GM20000 (cell line): ENCODE measurements at regions not wholly inside any gene's neighbourhood (a gene's known extent, or its start where the extent isn't known, plus 50 kb on each side); places are given as distances from the start of the nearest gene placed in this dataset.

Source experiments
- DNase-seq: peaks from one replicate; pipeline ENCODE4 v3.0.0; 2012; ENCODE audit warnings: low spot score
- TF ChIP-seq, protein P1 (sequence below): IDR thresholded peaks from 2 replicates; pipeline ENCODE4 v1.5.1; 2012; ENCODE audit warnings: mild to moderate bottlenecking, control low read depth; ENCODE audit errors: extremely low read depth, missing control alignments

GRCh38 chr16:52386694-52387093, 160.2 kb downstream of the TOX3 start:
- no peak for DNase-seq
- TF ChIP-seq, protein P1, sequence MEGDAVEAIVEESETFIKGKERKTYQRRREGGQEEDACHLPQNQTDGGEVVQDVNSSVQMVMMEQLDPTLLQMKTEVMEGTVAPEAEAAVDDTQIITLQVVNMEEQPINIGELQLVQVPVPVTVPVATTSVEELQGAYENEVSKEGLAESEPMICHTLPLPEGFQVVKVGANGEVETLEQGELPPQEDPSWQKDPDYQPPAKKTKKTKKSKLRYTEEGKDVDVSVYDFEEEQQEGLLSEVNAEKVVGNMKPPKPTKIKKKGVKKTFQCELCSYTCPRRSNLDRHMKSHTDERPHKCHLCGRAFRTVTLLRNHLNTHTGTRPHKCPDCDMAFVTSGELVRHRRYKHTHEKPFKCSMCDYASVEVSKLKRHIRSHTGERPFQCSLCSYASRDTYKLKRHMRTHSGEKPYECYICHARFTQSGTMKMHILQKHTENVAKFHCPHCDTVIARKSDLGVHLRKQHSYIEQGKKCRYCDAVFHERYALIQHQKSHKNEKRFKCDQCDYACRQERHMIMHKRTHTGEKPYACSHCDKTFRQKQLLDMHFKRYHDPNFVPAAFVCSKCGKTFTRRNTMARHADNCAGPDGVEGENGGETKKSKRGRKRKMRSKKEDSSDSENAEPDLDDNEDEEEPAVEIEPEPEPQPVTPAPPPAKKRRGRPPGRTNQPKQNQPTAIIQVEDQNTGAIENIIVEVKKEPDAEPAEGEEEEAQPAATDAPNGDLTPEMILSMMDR: no peak

DNA sequence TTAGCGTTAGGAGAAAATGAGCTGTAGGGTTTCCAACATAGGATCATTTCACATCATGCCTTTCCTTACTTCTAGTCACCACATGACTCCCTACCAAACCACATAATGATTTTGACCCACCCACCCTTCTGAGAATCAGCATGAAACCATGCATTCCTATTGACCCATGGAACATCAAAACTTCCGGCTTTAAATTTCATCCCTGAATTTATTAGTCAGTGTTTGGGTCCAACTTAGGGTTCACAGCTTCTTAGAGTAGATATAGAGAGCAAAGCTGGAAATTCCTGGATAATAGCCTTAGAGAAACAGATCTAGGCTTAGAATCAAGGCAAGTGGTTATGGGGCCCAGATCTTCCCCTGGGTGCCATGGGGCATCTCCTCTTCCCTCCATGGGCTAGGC, 162.6 kb downstream of the TOX3 start:
- TF ChIP-seq, protein P1: no peak
- DNase-seq: no peak

DNA sequence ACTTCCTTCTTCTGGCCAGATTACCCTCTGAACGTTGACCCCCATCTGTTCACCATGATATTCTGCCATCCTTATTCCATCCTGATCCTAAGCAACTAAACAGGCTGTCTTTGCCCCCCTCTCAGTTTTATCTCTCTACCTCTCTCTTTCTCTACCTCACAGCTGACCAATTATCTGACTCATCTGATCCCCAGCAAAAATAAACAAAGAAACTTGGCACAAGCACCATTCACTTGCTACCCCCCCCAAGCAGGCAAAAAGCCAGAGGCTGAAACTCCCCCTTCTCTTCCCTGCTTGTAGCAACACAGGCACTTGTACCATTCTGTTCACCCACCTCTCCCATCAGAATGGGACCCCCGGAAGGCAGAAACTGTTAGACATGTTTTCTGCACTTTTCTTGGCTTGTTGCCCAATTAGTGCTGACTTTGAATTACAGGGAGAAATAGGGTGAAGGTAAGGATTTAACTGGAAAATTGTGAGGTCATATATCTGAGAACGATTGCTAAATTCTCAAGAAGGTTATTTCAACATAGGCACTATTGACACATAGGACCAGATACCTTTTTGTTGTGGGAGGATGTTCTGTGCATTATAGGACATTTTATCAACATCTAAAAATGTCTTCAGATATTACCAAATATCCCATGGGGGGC, 163.2 kb downstream of the TOX3 start:
- no peak for DNase-seq
- TF ChIP-seq, protein P1: no peak

DNA sequence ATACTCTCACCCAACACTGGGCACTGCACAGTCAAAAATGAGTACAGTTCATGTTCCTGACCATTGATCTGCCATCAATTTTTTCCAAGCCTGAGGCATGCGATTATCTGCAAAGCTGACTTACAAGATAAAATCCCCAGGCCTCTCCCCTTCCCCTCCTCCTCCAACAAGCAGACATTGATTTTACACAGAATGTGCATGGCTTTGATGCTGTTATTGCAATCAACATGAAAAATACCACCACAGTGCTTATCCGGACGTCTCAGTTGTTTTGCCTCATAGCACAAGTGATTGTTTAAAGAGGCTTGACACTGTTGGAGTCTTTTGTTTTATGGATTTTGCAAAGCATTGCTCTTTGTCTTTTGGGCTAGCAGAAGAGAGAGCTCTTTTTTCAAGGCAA, 163.8 kb downstream of the TOX3 start:
- TF ChIP-seq, protein P1: no peak
- no peak for DNase-seq

- TF ChIP-seq, protein P1: no peak
- DNase-seq: no peak
Observed at GRCh38 chr16:52379551-52379950, 167.4 kb downstream of the TOX3 start.

GRCh38 chr16:52376676-52377280, 170.2 kb downstream of the TOX3 start:
- TF ChIP-seq, protein P1: no peak
- DNase-seq: no peak

DNA sequence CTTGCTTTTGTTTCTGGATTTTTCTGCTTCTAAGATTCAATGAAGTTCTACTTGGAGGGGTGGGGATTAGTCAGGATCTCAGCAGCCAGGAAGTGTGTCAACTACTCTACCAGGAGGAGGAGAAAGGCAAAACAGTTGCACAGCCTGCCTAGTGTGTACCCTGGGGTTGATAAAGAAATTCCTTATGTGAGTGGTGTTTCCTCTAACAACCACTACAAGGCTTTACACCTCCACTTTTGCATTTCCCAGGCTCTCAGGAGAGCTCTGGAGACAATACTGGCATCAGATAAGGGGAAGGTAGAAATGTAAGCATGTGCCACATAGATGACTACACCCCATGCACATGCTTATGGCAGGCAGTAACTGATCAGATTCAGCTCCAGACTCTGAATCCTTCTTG, 174.6 kb downstream of the TOX3 start:
- TF ChIP-seq, protein P1: no peak
- no peak for DNase-seq
